GM21360 (cell line): ENCODE measurements at regions not wholly inside any gene's neighbourhood (a gene's known extent, or its start where the extent isn't known, plus 50 kb on each side); places are given as distances from the start of the nearest gene placed in this dataset.

Experiments used
- ATAC-seq: cut with Tn5 transposase; IDR thresholded peaks from one replicate; pipeline ENCODE4 v1.9.1; 2021; ENCODE audit warnings: mild to moderate bottlenecking, moderate library complexity; ENCODE audit not compliant: unreplicated experiment

DNA sequence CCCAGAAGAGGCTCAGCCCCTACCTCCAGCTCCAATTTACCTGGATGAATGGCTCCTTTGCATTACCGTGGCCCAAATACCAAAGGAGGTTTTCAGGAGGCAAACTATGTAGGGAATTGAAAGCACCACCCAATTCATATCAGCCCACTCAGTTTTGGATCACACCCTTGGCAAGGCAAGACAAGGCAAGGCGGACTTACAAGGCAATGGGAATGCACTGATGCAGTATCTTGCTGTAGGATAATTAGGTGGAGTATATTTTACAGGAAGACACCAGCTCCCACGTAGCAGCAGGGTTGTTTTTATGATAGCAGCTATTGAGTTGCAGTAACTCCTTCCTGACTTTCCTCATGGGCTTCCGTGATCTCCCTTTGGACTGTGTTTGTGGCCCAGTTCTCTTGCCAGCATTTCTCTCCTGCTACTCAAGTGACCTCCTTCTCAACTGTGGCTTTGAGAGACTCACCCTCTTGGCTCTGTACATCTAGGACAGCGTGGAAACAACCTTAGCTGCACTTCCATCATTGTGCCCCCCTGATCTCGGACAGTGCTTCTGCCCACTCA, 935.9 kb downstream of the EFNB2 start:
- ATAC-seq, result no peak

DNA sequence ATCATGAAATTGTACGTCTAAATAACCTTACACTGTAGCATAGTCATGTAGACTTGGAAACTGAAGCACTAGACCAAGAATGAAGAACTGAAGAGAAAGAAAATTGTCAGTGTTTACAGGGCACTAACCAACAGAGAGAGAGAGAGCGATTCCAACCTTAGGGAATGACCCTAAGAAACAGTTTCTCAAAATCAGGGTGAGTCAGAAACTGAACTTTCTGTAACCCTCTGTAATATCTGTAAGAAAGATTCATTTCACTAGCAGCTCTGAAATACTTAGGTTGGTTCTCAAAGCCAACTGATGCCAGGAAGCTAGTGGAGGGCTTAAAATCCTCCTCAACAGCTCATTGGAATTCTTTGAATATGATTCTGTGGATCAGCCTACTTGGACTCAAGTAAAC, 936.9 kb downstream of the EFNB2 start:
- no peak for ATAC-seq

DNA sequence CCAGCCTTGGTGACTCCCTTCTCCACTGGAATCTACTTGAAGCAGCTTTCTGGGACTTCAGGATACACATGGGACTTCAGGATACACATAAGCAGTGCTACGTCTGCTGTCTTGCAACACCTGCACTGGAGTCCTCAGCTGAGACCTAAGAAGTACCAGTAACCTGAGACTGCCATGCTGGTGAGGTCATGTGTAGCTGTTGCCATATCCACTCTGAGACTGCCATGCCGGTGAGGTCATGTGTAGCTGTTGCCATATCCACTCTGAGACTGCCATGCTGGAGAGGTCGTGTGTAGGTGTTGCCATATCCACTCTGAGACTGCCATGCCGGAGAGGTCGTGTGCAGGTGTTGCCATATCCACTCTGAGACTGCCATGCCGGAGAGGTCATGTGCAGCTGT, 937.9 kb downstream of the EFNB2 start:
- ATAC-seq, result no peak

DNA sequence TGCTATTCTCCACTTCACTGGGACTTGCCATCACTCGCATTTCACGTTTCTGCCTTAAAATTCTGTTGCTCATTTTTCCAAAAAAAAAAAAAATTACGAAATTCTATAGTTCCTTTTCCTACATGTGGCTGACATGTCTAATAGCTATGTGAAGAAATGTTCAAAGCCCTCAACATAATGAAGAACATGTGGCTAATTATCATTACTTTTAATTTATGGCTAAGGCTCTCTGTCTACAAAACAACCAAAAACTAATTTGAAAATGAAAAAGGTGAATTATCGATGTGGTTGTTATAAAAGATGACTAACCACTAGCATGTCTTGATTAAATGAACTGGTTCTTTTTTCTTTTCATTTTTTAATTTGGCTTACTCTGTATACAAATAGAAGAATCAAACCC, 940.0 kb downstream of the EFNB2 start:
- ATAC-seq, result no peak

DNA sequence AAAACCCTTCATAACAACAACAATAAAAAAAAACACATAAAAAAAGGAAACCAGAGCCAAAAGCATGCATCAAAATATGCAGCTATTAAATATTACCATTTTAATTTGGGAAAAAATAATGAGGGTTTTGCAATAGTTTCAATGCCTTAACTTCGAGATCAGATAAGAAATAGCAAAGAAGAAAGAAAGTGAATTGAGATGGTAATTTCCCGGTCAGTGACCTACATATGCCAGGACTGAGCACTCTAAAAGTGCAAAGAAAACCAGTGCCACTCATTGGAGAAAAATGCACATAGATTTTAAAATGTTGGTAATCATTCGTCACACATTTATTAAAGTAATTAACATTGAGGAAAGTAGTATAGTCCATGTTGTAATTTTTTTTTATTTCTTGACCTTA, 944.2 kb downstream of the EFNB2 start:
- no peak for ATAC-seq

DNA sequence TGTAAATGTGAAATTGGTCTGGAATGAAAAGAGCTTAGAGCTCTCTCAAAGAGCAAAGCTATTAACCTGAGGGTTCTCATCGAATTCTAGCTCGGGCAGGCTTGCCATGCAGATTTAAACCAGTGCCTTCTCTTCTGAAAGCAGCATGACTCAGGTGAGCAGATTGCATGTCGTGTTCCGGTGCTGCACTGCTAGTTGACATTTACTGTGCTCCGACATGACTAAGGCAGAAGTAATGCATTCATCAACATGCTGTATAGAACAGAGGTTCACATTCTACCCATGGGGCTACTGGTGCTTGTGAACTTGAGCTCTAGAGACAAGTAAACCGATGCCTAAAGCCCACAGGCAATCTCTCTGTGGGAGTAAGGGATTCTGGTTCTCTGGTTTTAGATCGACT, 947.7 kb downstream of the EFNB2 start:
- no peak for ATAC-seq

DNA sequence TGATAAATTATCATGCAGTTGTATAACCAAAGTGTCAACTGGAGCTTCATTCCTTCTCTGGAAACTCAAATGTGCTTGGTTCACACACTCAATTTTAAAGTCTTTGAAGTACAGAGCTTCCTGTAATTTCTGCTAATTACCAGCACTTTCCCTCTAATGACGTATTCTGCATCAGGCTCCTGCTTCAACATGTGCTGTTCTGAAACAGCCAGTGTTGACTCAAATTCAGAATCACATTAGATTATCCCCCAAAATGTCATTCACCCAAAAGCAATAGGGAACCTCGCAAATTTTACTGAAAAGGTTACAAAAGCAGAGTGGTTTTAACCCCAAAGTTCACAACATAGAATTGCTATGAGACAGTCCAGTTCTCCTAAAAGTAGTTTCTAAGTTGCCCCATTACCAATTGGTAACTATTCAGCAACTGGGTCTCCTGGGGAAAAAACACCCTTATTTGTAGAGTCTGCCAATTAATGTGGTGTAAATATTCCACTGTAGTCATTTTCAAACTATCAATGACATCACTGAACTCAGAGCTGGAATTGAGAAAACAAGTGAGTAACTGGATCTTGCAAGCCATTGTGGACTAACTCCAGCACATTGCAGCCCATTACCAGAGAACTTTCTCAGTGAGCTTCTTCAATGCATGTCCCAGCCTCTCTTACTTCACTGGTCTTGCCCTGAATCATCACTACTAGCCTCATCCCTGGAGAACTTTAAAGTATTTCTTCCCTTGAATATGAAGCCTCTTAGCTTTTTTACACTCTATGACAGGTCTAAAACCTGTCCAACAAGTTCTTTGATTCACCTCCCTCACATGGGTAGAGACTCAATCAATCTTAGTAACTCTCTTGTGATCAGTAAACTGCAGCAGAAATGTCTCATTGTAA, 955.4 kb downstream of the EFNB2 start:
- ATAC-seq, result no peak

DNA sequence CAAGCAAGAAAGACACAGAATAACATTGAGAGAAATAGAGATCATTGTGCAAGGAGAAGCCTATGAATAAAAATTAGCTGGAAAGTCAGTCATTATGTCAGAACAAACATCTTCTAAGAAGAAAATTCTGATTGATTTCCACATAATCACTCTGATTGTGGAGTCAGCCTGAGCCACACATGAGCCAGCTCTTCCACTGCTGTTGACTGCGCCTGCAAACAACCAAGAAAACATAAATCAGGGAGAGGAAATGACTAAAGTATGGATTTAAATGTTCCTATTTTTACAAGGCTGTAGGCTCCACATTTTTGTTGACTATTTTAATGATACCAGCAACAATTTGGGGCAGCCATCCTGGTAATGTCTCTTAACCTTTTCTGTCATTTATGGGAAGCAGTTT, 962.3 kb downstream of the EFNB2 start:
- ATAC-seq, result no peak

DNA sequence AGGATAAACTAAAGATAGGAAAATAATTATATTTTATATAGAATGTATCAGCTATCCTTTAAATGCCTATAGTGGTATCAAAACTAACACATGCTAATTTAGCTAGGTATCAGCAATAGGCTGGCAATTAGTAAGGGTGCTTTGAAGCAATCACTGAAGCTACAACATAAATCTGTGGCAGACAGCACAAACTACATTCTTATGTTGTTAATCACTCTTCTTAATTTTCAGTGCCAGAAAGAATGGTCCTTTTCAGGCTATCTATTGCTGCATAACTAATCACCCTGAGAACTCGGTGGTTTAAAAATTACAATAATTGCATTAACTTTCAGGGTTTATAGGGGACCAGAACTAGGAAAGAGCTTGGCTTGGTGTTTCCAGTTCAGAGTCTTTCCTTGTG, 963.1 kb downstream of the EFNB2 start:
- ATAC-seq, result no peak

DNA sequence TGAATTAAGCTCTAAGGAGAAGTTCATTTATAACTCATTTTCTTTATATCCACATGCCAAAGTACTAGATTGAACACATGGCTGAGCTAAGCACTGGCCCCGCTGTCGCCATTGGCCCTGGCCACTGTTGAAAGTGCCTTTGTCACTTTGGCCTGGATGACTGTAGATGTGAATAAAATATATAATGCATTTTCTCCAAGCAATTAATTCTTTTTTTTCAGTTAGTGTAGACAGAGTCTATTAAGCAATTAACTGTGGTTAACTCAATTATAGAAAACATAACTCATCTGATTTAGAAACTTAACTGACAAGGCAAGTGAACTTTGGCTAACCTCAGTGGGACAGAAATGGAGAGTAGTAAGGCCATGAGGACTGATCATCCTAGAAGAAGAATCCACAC, 965.6 kb downstream of the EFNB2 start:
- ATAC-seq, result no peak

DNA sequence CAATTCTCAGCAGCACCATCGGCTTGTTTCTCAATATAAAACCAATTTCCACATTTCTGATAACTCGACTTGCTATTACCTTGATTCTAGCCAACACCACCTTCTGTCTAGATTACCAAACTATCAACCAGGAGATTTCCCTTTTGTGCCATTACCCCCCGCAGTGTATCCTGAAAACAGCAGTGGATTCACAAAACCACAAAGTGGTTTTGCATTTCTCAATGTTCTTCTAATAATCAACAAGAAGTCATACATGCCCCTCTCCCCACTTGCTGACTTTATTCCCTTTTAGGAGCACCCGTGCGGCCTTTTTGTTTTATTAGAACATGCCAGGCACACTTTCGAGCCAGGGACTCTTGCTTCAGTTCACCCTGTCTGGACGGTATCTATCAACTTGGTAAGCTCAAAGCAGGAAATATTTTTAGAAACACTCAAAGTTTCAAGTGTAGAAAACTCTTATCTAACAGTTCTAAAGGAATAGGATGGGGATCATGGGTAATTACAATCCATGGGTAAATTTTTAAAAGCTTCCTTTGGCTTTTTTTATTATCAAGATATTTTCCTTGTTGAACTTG, 967.4 kb downstream of the EFNB2 start:
- ATAC-seq, result no peak

DNA sequence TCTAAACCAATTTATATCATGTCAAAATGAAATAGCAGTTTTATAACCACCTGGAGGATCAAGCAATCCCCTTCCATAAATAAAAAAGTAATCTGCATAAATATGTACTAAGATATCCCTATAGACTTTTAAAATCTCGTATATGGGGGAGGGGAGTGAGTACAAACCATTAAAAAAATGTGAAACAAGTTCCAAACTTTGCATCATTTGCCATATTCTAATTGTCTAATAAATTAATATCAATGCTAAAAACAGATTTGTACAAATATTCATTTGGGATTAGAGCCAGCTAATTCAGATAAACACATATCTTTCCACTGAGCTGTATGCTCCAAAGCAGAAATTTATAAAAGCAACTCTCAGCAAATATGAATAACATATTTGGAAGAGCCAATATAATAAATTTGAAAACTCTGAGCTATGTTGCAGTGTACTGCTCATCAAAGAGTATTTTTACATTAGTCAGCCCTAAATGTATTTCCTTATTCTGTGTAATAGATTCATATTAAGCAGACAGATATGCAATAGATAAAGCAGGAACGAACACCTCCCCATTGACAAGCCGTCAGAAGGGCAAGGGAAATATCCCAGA, 970.2 kb downstream of the EFNB2 start:
- ATAC-seq, result no peak

DNA sequence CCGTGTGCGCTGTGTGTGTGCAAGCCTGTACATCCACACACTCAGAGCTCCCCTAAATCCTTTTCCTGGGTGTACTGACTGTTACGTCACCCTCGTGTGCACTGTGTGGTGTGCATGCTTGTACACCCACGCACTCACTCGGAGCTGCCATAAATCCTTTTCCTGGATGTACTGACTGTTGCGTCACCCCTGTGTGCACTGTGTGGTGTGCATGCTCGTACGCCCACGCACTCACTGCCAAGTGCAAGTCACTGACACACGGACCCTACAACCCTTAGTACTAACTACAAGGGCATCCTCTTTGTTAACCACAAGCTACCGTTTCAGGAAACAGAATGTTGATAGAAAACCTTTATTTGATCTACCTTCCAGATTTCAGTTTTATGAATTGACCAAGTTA, 983.4 kb downstream of the EFNB2 start:
- no peak for ATAC-seq

DNA sequence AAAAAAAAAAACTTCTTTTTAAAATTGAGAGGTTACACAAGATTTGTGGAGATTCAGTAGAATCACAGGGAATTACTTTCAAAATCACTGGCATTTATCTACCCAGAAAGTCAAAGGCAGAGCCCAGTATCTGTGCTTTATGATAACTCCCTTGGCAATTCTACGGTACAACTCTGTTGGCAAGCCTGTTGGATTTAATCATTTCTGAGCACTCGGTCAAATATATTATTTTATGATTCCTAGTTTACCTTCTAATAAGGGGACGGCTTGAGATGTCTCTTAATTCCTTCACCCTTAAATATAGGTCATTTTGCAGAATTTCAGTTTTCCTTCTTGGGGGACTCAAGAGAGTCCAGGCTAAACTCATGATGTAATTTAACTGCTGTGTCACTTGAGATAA, 987.6 kb downstream of the EFNB2 start:
- ATAC-seq, result no peak

DNA sequence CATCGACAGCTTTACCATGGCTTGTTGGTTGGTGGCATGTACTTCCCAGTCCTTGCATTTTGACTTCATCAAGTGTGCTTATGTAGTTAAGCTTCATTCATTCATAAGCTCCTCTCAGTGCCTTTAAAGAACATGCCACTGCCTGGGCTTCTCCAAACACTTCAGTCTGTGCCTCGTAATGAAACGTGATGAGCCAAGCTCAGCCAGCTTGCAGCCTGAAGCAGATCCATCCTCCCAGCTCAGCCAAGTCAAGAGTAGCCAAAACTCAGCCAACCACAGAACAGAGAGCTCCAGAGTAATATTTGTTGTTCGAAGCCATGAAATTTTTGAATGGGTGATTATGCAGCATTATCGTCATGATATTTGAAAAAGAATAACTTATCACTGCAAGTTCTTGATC, 989.7 kb downstream of the EFNB2 start:
- ATAC-seq, result no peak

DNA sequence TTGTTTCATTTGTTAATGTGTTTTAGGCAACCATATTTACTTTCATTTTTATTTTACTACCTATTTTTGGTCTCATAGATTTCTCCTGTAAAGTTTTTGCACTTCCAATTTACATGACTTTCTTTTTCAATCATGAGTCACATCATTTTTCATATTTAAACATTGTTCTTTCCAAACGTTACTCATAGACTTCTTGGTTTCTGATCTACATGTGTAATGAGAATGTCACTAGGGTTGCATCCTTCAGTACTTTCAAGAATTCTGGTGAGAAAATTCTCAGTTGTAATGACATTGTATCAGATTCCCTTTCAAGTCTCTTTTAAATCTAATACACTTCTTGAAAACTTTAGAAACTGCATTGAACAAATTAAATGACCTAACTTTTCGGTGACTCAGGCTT, 991.7 kb downstream of the EFNB2 start:
- no peak for ATAC-seq

DNA sequence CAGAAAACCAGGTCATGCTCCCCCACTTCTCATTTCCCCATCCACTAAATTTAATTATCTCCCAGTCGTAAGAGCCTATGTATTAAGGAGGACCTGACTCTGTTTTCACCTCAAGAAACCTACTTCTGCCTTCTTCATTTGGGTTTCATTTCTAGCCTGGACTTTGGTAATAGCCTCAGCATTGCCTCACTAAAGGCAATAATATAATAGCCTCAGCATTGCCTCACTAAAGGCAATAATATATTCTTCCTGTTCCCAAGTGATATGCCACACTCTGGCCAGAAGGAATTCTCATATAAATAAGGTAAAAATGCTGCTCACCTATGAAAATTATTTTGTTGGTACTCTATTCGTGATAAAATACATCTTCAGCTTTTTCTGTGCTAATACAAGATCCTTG, 993.9 kb downstream of the EFNB2 start:
- no peak for ATAC-seq

DNA sequence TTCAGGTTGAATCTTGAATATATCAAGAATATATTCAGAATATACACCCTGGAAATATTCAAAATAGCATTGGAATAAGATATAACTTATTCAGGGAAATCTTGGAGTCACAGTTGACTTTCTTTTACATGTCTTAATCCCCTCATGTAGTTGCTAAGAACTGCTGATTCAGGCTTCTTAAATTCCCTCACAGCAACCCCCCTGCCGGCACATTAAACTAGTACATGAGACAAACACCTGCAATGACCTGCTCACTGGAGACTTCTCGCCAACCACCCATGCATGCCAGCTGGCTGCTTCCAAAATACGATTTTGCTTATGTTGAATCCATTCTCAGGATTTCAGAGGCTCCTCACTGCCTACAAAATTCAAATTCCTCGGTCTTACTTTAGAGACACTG, 997.1 kb downstream of the EFNB2 start:
- no peak for ATAC-seq

DNA sequence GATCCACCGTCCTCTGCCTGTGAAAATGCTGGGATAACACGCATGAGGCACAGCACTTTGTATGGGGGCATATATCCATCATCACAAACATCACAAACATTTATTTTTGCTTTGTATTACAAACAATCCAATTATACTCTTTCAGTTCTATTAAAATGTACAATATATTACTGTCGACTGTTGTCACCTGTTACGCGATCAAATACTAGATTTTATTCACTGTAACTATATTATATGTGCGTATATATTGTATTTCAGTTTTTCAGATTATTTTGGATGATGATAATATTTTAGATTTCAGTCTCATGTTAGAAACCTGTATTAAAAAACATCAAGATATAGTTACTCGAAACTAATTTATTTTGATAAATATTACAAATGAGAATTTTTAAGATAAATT, 998.3 kb downstream of the EFNB2 start:
- ATAC-seq, result no peak

DNA sequence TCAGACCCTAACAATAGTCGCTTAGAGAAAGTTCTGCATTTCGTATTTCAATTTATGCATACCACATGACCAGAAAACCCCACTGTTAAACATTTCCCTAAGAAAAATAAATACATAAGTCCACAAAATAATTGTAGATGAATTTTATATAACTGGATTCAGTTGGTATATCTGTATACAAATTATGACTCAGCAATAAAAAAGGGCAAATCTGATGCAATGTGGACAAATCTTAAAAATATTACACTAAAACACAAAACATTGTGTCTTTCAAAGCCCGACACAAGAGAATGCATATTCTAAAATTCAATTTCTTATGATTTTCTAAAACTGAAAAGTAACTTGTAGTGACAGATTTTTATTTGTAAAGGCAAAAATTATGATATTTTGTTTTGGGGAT, 1005.0 kb downstream of the EFNB2 start:
- no peak for ATAC-seq

DNA sequence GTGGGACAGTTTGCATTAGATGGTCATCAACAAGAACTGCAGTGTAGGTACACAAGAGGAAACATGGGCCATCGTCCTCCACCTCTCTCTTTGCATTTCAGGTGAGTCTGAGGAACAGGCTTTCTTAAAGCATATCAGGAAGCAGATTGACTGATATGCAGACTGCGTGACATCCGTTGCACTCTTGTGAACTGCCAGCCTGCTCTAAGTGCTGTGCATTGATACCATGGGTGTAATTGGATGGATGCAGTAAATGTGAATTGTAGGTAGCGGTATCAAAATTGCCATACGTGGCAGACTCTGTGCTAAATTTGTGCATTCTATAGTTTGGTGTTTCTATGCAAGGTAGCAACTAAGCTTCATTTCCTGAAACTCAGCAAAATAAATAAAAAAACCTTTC, 1008.3 kb downstream of the EFNB2 start:
- ATAC-seq, result no peak

DNA sequence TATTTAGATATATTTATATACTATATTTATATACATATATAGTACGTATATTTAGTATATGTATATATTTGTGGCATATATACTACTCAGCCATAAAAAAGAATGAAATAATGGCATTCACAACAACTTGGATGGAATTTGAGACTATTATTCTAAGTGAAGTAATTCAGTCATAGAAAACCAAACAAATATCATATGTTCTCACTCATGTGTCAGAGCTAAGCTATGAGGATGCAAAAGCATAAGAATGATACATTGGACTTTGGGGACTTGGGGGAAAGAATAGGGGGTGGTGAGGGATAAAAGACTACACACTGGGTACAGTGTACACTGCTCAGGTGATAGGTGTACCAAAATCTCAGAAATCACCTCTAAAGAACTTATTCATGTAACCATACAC, 1015.7 kb downstream of the EFNB2 start:
- ATAC-seq, result no peak
